ENCODE measurements at regions not wholly inside any gene's neighbourhood (a gene's known extent, or its start where the extent isn't known, plus 50 kb on each side); places are given as distances from the start of the nearest gene placed in this dataset.

- TF ChIP-seq CHD7 (IDR thresholded peaks at IDR 0.05; ENCODE audit: insufficient replicate concordance, low read length) (no peak), SIX5 (IDR thresholded peaks at IDR 0.05; ENCODE audit: low read depth, low read length) (no peak), RAD21 (IDR thresholded peaks at IDR 0.05 in 1 of 2, conservative IDR thresholded peaks at IDR 0.05 in 1 of 2; ENCODE audit: low read depth in 2 of 2, low read length in 2 of 2) (no peak), ASH2L (IDR thresholded peaks at IDR 0.05; ENCODE audit: low read length) (no peak), NRF1 (IDR thresholded peaks at IDR 0.05; ENCODE audit: low read depth, low read length) (no peak), HDAC6 (IDR thresholded peaks at IDR 0.05; ENCODE audit: low read depth, low read length) (no peak), ATF2 (IDR thresholded peaks at IDR 0.05; ENCODE audit: low read length) (no peak), KDM4A (IDR thresholded peaks at IDR 0.05; ENCODE audit: low read depth, low read length, severe bottlenecking) (no peak), SUZ12 (IDR thresholded peaks at IDR 0.05; ENCODE audit: low read length) (no peak), SP1 (IDR thresholded peaks at IDR 0.05; ENCODE audit: low read depth, low read length) (no peak), KDM5A (IDR thresholded peaks at IDR 0.05; ENCODE audit: low read length) (no peak)
Observed at GRCh38 chr5:58185397-58185796, 274.5 kb downstream of the PLK2 start (continued).

Data from H1 (cell line).